Activated CD8-positive, alpha-beta memory T cell treated with anti-CD3 and anti-CD28 coated beads for 1 hour (primary cell): ENCODE measurements at regions not wholly inside any gene's neighbourhood (a gene's known extent, or its start where the extent isn't known, plus 50 kb on each side); places are given as distances from the start of the nearest gene placed in this dataset.
"Not testable (repeated sequence)": the region's sequence is repeated elsewhere in the genome, so short reads cannot be mapped to it uniquely, and the experiment has no call there.

Experiments
- DNase-seq, 2 donors: peaks; one replicate each; pipeline ENCODE4 v3.0.0-alpha.2; 2020; ENCODE audit warnings: low read depth in 1 of 2; ENCODE audit errors: extremely low read depth in 1 of 2

- DNase-seq, result no peak
Observed at GRCh38 chr12:124654666-124655047, 87.2 kb upstream of the NCOR2 start.

- no peak for DNase-seq
Observed at GRCh38 chr12:124653169-124653931, 85.9 kb upstream of the NCOR2 start.

GRCh38 chr12:124652661-124653060 lies 85.2 kb upstream of the NCOR2 start:
- DNase-seq, result no peak

- no peak for DNase-seq
Observed at GRCh38 chr12:124651516-124652273, 84.3 kb upstream of the NCOR2 start.

- no peak for DNase-seq
Observed at GRCh38 chr12:124650912-124651311, 83.5 kb upstream of the NCOR2 start.

- DNase-seq, result no peak
Observed at GRCh38 chr12:124648710-124649384, 81.4 kb upstream of the NCOR2 start.

- DNase-seq, result no peak
Observed at GRCh38 chr12:124647316-124647715, 79.9 kb upstream of the NCOR2 start.

- peak in 1 of 2 donors; percentile 4 for DNase-seq
Observed at GRCh38 chr12:124646385-124647230, 79.2 kb upstream of the NCOR2 start.

- DNase-seq, result no peak
Observed at GRCh38 chr12:124645530-124646244, 78.3 kb upstream of the NCOR2 start.

GRCh38 chr12:124643768-124644167 lies 76.4 kb upstream of the NCOR2 start:
- DNase-seq, result not testable (repeated sequence)

- no peak for DNase-seq
Observed at GRCh38 chr12:124642105-124642504, 74.7 kb upstream of the NCOR2 start.

- no peak for DNase-seq
Observed at GRCh38 chr12:124641591-124641990, 74.2 kb upstream of the NCOR2 start.

- DNase-seq, result no peak
Observed at GRCh38 chr12:124640056-124640455, 72.6 kb upstream of the NCOR2 start.

- DNase-seq, result no peak
Observed at GRCh38 chr12:124639122-124639806, 71.9 kb upstream of the NCOR2 start.

GRCh38 chr12:124637581-124637981 lies 70.2 kb upstream of the NCOR2 start:
- no peak for DNase-seq

- no peak for DNase-seq
Observed at GRCh38 chr12:124637163-124637562, 69.8 kb upstream of the NCOR2 start.

GRCh38 chr12:124636138-124636978 lies 68.9 kb upstream of the NCOR2 start:
- DNase-seq, result peak; percentile 5 to 11

GRCh38 chr12:124635316-124635715 lies 67.9 kb upstream of the NCOR2 start:
- no peak for DNase-seq
